PC-3 (cell line): ENCODE measurements at regions not wholly inside any gene's neighbourhood (a gene's known extent, or its start where the extent isn't known, plus 50 kb on each side); places are given as distances from the start of the nearest gene placed in this dataset.

Experiments
- ATAC-seq: fragments of 200-7000 bp; cut with Tn5 transposase; 2 replicates; pipeline ENCODE4 v1.9.1; 2020; ENCODE audit warnings: mild to moderate bottlenecking, moderate library complexity
- BruUV-seq: library from RNA; stranded (reverse); fragments of 400-500 nt; replicated peaks from 2 replicates; lab custom pipeline; 2021; lab: Mats Ljungman, UMichigan
- CTCF ChIA-PET: fragments of 300-600 bp; sonication (Branson Sonifier 250); formaldehyde crosslinking; loops from one replicate; lab custom pipeline; 2022; ENCODE audit warnings: antibody characterized with exemption; lab: Charles Lee
- POLR2A ChIA-PET: fragments of 300-600 bp; sonication (Branson Sonifier 250); formaldehyde crosslinking; loops from one replicate; lab custom pipeline; 2022; ENCODE audit warnings: antibody characterized with exemption; ENCODE audit not compliant: unreplicated experiment; lab: Charles Lee
- DNase-seq: peaks from one replicate; pipeline ENCODE4 v3.0.0-alpha.2; 2015
- H2AFZ ChIP-seq: fragments of 300-600 bp; sonication (generic); 2 replicates; pipeline ENCODE4 v1.6.0; 2016; ENCODE audit warnings: antibody characterized with exemption, low read length
- H3F3A ChIP-seq: fragments of 300-600 bp; sonication (generic); one replicate; pipeline ENCODE4 v1.6.0; 2017; ENCODE audit warnings: antibody characterized with exemption, low read length, control low read depth, mild to moderate bottlenecking; ENCODE audit not compliant: unreplicated experiment
- H3K27ac ChIP-seq: fragments of 300-600 bp; sonication (generic); 2 replicates; pipeline ENCODE4 v1.5.1; 2016; ENCODE audit warnings: mild to moderate bottlenecking, low read length
- H3K27me3 ChIP-seq: fragments of 300-600 bp; sonication (generic); 2 replicates; pipeline ENCODE4 v1.6.1; 2016; ENCODE audit warnings: low read length, mixed read lengths
- H3K36me3 ChIP-seq: fragments of 300-600 bp; sonication (generic); 2 replicates; pipeline ENCODE4 v1.6.1; 2016; ENCODE audit warnings: low read depth, mixed run types, low read length, mixed read lengths
- H3K4me1 ChIP-seq: fragments of 300-600 bp; sonication (generic); 2 replicates; pipeline ENCODE4 v1.5.1; 2016; ENCODE audit warnings: low read length; ENCODE audit not compliant: insufficient read depth
- H3K4me2 ChIP-seq: fragments of 300-600 bp; sonication (generic); 2 replicates; pipeline ENCODE4 v1.6.0; 2016; ENCODE audit warnings: low read length
- H3K4me3 ChIP-seq: fragments of 300-600 bp; sonication (generic); 2 replicates; pipeline ENCODE4 v1.5.1; 2016; ENCODE audit warnings: mild to moderate bottlenecking, low read length, mixed read lengths
- H3K79me2 ChIP-seq: fragments of 300-600 bp; sonication (generic); 2 replicates; pipeline ENCODE4 v1.6.1; 2017; ENCODE audit warnings: low read length, mixed read lengths
- H3K9ac ChIP-seq: fragments of 300-600 bp; sonication (generic); 2 replicates; pipeline ENCODE4 v1.6.0; 2016; ENCODE audit warnings: mild to moderate bottlenecking, low read length
- H3K9me2 ChIP-seq: fragments of 300-600 bp; sonication (generic); replicated peaks from 2 replicates; pipeline ENCODE4 v1.6.1; 2016; ENCODE audit warnings: mixed run types, low read length, mixed read lengths
- H3K9me3 ChIP-seq: fragments of 300-600 bp; sonication (generic); 2 replicates; pipeline ENCODE4 v1.6.1; 2016; ENCODE audit warnings: low read length, mixed read lengths
- H4K20me1 ChIP-seq: fragments of 300-600 bp; sonication (generic); 2 replicates; pipeline ENCODE4 v1.6.1; 2016; ENCODE audit warnings: low read length, mixed read lengths
- EZH2 ChIP-seq: fragments of 300-600 bp; sonication (generic); IDR thresholded peaks from one replicate; pipeline ENCODE4 v1.6.1; 2017; ENCODE audit warnings: antibody characterized with exemption, mild to moderate bottlenecking, low read length; ENCODE audit not compliant: unreplicated experiment
- EZH2phosphoT487 ChIP-seq: fragments of 300-600 bp; sonication (generic); IDR thresholded peaks from 2 replicates; pipeline ENCODE4 v1.6.1; 2018; ENCODE audit warnings: mild to moderate bottlenecking, antibody characterized with exemption, low read length, borderline replicate concordance
- intact Hi-C: fragments of 100-400 bp; cut with micrococcal nuclease; formaldehyde crosslinking; loops from 2 replicates; pipeline ENCODE4 v1.9.0; 2023
- TF ChIP-seq, protein P1 (sequence below): fragments of 300-600 bp; sonication (generic); conservative IDR thresholded peaks from 2 replicates; pipeline ENCODE4 v1.5.1; 2017; ENCODE audit warnings: antibody characterized with exemption, low read depth, mild to moderate bottlenecking, low read length

DNA sequence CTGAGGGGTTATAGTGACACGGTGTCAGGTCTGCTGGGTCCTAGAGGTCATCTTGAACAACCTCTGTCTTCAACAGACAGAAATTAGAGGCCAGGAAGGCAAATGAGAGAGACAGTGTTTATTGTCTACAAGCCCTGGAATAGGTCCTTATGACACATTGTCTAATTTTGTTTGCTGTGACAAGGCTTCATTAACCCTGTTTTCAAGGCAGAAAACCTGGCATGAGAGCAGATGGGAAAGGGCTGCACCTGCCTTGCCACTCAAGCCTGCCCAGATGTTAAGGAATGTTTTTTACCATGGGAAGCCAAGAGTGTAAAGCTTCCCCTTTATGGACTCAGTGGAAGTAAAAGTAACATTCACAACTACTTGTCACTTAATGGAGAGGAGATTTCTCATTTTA, 275.3 kb downstream of the KCNS3 start:
- Histone ChIP-seq H2AFZ (no peak overlapping the region), H3K79me2 (no peaks in the 10 kb centered on the region), H3K4me3 (no peak overlapping the region), H3K27ac (peak overlapping the region; percentile 35), H4K20me1 (no peaks in the 10 kb centered on the region), H3K27me3 (peaks cover 6% of the 10 kb centered on the region; the same call in 1 of the 2 replicates), H3K9me3 (no peaks in the 10 kb centered on the region), H3K4me1 (peaks cover 18% of the 10 kb centered on the region), H3K9me2 (no peaks in the 10 kb centered on the region), H3F3A (no peaks in the 10 kb centered on the region), H3K9ac (no peak overlapping the region), H3K4me2 (peak overlapping the region; percentile 33), H3K36me3 (no peaks in the 10 kb centered on the region)
- no TSS peak for BruUV-seq
- DNase-seq (no peak), ATAC-seq (no peak)
- TF ChIP-seq, protein P1, sequence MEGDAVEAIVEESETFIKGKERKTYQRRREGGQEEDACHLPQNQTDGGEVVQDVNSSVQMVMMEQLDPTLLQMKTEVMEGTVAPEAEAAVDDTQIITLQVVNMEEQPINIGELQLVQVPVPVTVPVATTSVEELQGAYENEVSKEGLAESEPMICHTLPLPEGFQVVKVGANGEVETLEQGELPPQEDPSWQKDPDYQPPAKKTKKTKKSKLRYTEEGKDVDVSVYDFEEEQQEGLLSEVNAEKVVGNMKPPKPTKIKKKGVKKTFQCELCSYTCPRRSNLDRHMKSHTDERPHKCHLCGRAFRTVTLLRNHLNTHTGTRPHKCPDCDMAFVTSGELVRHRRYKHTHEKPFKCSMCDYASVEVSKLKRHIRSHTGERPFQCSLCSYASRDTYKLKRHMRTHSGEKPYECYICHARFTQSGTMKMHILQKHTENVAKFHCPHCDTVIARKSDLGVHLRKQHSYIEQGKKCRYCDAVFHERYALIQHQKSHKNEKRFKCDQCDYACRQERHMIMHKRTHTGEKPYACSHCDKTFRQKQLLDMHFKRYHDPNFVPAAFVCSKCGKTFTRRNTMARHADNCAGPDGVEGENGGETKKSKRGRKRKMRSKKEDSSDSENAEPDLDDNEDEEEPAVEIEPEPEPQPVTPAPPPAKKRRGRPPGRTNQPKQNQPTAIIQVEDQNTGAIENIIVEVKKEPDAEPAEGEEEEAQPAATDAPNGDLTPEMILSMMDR, result no peak
- TF ChIP-seq EZH2phosphoT487 (no peak), EZH2 (no peak)
- intact Hi-C loops, result no loop called here
- CTCF ChIA-PET, result no interaction called here
- POLR2A ChIA-PET, result no interaction called here

DNA sequence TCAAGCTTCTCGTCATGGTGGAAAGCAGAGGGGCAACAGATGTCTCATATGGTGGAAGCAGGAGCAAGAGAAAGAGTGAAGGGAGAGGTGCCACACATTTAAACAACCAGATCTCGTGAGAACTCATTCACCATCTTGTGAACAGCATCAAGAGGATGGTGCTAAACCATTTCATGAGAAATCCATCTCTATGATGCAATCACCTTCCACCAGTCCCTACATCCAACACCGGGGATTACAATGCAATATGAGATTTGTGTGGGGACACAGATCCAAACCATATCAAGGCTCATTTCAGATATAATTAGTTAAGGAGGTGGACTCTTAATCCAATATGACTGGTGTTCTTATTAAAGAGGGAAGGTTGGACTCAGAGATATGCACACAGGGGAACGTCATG, 272.8 kb downstream of the KCNS3 start:
- Histone ChIP-seq H2AFZ (no peak overlapping the region), H3K36me3 (no peaks in the 10 kb centered on the region), H3F3A (no peaks in the 10 kb centered on the region), H3K27me3 (peaks cover 2% of the 10 kb centered on the region; the same call in 1 of the 2 replicates), H3K4me1 (peaks cover 18% of the 10 kb centered on the region), H3K4me3 (no peak overlapping the region), H3K9me3 (no peaks in the 10 kb centered on the region), H3K9ac (no peak overlapping the region), H3K79me2 (no peaks in the 10 kb centered on the region), H4K20me1 (no peaks in the 10 kb centered on the region), H3K4me2 (no peak overlapping the region), H3K9me2 (no peaks in the 10 kb centered on the region), H3K27ac (no peak overlapping the region)
- ChIA-PET CTCF (no interaction called here), POLR2A (no interaction called here)
- intact Hi-C loops, result no loop called here
- TF ChIP-seq, protein P1, result no peak
- TF ChIP-seq EZH2phosphoT487, result no peak
- no peak for TF ChIP-seq EZH2
- BruUV-seq, result no TSS peak
- ATAC-seq (no peak), DNase-seq (no peak)

DNA sequence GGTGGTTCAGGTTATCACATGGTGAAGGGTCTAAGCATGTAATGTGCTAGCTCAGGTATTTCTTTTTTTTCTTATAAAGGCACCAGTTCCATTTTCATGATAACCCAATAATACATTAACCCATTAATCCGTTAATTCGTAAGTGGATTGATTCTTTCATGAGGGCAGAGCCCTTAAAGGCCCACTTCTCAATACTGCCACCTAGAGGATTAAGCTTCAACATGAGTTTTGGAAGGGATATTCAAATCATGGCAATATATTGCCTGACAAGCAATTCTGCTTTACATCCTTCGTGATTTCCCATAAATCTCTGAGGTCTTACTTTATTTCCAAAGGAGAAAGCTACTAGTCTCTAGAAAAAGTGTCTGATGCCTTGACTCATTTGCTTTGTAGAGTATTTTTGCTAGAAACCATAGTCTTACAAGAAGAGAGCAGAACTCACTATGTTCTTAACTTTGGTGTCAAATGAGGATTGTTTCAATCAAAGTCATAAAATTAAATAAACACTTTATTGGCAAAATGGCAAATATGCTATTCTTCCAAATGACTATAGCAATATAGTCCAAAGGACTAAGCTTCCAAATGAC, 271.3 kb downstream of the KCNS3 start:
- TF ChIP-seq EZH2phosphoT487, result no peak
- no peak for TF ChIP-seq EZH2
- TF ChIP-seq, protein P1, result peak; percentile 83
- H3K4me2 ChIP-seq, result no peak overlapping the region
- H3F3A ChIP-seq, result no peaks in the 10 kb centered on the region
- H3K9ac ChIP-seq, result no peak overlapping the region
- peaks cover 10% of the 10 kb centered on the region for H3K4me1 ChIP-seq
- no peaks in the 10 kb centered on the region for H3K9me3 ChIP-seq
- intact Hi-C loops, result loop anchor here (5.0 to 10.0 kb wide), 2 partner anchors 297 to 425 kb away; no protein-coding TSS in a partner anchor
- H3K4me3 ChIP-seq, result no peak overlapping the region
- H3K27ac ChIP-seq, result no peak overlapping the region
- H4K20me1 ChIP-seq, result no peaks in the 10 kb centered on the region
- peak; percentile 37; the same call in 1 of the 2 replicates for ATAC-seq
- no peaks in the 10 kb centered on the region for H3K36me3 ChIP-seq
- DNase-seq, result peak; percentile 81
- no peaks in the 10 kb centered on the region for H3K79me2 ChIP-seq
- ChIA-PET POLR2A (no interaction called here), CTCF (interaction anchor here (0.6 kb wide), 1 partner anchor 25 kb away, joined by 5 read pairs; no protein-coding TSS in a partner anchor)
- no TSS peak for BruUV-seq
- H3K9me2 ChIP-seq, result no peaks in the 10 kb centered on the region
- H3K27me3 ChIP-seq, result no peaks in the 10 kb centered on the region; the same call in 1 of the 2 replicates
- H2AFZ ChIP-seq, result no peak overlapping the region
